Osteocyte (in vitro differentiated cells): ENCODE measurements at regions not wholly inside any gene's neighbourhood (a gene's known extent, or its start where the extent isn't known, plus 50 kb on each side); places are given as distances from the start of the nearest gene placed in this dataset.

Experiments
- DNase-seq: peaks from one replicate; pipeline ENCODE4 v3.0.0; 2021; ENCODE audit warnings: mixed read lengths; ENCODE audit not compliant: unreplicated experiment; ENCODE audit errors: extremely low spot score
- H3K27ac Mint-ChIP-seq: one replicate; pipeline ENCODE4 v1.8.0; 2021; ENCODE audit warnings: mild to moderate bottlenecking, mixed read lengths; ENCODE audit not compliant: unreplicated experiment
- H3K27me3 Mint-ChIP-seq: one replicate; pipeline ENCODE4 v1.8.0; 2021; ENCODE audit warnings: mixed read lengths; ENCODE audit not compliant: unreplicated experiment
- H3K36me3 Mint-ChIP-seq: one replicate; pipeline ENCODE4 v1.8.0; 2021; ENCODE audit warnings: mixed read lengths; ENCODE audit not compliant: unreplicated experiment
- H3K4me1 Mint-ChIP-seq: one replicate; pipeline ENCODE4 v1.8.0; 2021; ENCODE audit warnings: mixed read lengths; ENCODE audit not compliant: unreplicated experiment
- H3K4me3 Mint-ChIP-seq: one replicate; pipeline ENCODE4 v1.8.0; 2021; ENCODE audit warnings: mild to moderate bottlenecking, moderate library complexity, mixed read lengths; ENCODE audit not compliant: unreplicated experiment
- H3K9me3 Mint-ChIP-seq: one replicate; pipeline ENCODE4 v1.8.0; 2021; ENCODE audit warnings: mixed read lengths; ENCODE audit not compliant: unreplicated experiment
- TF ChIP-seq, protein P1 (sequence below): fragments of 200-600 bp; sonication (generic); IDR thresholded peaks from 2 replicates; pipeline ENCODE4 v1.5.0; 2021; ENCODE audit warnings: antibody characterized with exemption, mild to moderate bottlenecking, moderate library complexity

GRCh38 chr2:128815248-128815647, 496.6 kb upstream of the HS6ST1 start:
- H3K4me3 Mint-ChIP-seq: no peak overlapping the region
- no peaks in the 10 kb centered on the region for H3K4me1 Mint-ChIP-seq
- H3K27me3 Mint-ChIP-seq: no peaks in the 10 kb centered on the region
- TF ChIP-seq, protein P1, sequence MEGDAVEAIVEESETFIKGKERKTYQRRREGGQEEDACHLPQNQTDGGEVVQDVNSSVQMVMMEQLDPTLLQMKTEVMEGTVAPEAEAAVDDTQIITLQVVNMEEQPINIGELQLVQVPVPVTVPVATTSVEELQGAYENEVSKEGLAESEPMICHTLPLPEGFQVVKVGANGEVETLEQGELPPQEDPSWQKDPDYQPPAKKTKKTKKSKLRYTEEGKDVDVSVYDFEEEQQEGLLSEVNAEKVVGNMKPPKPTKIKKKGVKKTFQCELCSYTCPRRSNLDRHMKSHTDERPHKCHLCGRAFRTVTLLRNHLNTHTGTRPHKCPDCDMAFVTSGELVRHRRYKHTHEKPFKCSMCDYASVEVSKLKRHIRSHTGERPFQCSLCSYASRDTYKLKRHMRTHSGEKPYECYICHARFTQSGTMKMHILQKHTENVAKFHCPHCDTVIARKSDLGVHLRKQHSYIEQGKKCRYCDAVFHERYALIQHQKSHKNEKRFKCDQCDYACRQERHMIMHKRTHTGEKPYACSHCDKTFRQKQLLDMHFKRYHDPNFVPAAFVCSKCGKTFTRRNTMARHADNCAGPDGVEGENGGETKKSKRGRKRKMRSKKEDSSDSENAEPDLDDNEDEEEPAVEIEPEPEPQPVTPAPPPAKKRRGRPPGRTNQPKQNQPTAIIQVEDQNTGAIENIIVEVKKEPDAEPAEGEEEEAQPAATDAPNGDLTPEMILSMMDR: no peak
- H3K27ac Mint-ChIP-seq: no peak overlapping the region
- no peaks in the 10 kb centered on the region for H3K36me3 Mint-ChIP-seq
- DNase-seq: no peak
- H3K9me3 Mint-ChIP-seq: no peaks in the 10 kb centered on the region

DNA sequence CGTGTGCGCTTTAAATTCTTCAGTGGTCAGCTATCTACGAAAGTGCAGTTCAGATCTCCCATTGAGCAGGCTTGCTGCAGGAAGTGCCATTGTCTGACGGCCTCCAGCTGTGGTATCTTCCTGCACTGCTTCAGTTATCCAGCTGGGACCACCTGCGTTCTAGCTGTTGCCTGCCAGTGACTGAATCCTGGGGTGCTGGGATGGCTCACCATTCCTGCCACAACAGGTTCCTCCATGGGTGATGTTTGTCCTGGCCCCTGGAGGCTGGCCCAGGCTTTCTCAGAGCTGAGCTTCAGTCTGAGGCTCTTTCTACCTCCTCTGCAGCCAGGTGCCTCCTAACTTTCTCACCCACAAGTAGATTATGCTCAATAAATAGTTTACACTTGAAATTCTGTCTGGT, 498.5 kb upstream of the HS6ST1 start:
- Mint-ChIP-seq H3K36me3 (no peaks in the 10 kb centered on the region), H3K27me3 (no peaks in the 10 kb centered on the region), H3K4me3 (no peak overlapping the region), H3K27ac (no peak overlapping the region), H3K4me1 (no peaks in the 10 kb centered on the region), H3K9me3 (no peaks in the 10 kb centered on the region)
- peak; percentile 63 for DNase-seq
- TF ChIP-seq, protein P1: no peak

GRCh38 chr2:128817813-128818212, 499.1 kb upstream of the HS6ST1 start:
- Mint-ChIP-seq H3K36me3 (no peaks in the 10 kb centered on the region), H3K27me3 (no peaks in the 10 kb centered on the region), H3K9me3 (no peaks in the 10 kb centered on the region), H3K27ac (no peak overlapping the region), H3K4me1 (no peaks in the 10 kb centered on the region), H3K4me3 (no peak overlapping the region)
- peak; percentile 60 for DNase-seq
- TF ChIP-seq, protein P1: no peak

GRCh38 chr2:128818248-128818647, 499.6 kb upstream of the HS6ST1 start:
- Mint-ChIP-seq H3K9me3 (no peaks in the 10 kb centered on the region), H3K27me3 (no peaks in the 10 kb centered on the region), H3K27ac (no peak overlapping the region), H3K36me3 (no peaks in the 10 kb centered on the region), H3K4me3 (no peak overlapping the region), H3K4me1 (no peaks in the 10 kb centered on the region)
- TF ChIP-seq, protein P1: no peak
- DNase-seq: no peak

DNA sequence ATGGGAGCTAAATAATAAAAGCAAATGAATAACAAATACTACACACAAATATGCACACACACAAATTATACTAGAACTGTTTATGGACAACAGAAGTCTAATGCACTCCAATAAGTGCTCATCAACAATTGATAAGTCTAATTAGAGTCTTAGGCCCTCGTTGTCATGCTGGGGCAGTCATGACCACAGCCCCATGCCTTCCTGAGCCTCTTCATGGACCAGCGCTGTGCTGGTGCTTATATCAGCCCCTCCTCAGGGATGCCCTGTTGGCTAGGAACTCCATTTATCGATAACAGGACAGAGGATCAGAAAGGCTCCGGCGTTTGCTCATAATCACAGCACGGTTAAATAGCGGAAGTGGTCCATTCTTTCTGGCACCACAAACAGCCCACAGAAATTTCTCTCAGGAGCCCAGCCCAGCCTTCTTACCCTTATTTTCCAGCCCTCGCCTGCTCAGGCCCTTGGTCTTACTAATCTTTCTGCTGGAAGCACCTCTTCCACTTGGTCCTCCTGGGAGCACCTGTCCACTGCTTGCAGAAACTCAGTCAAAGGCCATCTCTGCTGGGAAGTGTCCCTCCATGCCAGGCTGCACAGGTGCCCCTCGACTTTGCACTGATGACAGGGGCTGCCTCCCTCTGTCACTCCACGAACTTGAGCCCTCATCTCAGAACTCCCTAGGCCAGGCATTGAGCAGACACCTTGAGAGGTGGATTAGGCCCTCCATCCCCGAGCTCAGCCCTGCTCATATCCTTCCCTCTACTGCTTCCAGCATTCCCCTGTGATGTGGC, 500.2 kb upstream of the HS6ST1 start:
- H3K4me3 Mint-ChIP-seq: no peak overlapping the region
- DNase-seq: peak; percentile 66
- no peak overlapping the region for H3K27ac Mint-ChIP-seq
- H3K9me3 Mint-ChIP-seq: no peaks in the 10 kb centered on the region
- H3K27me3 Mint-ChIP-seq: no peaks in the 10 kb centered on the region
- no peaks in the 10 kb centered on the region for H3K4me1 Mint-ChIP-seq
- H3K36me3 Mint-ChIP-seq: no peaks in the 10 kb centered on the region
- TF ChIP-seq, protein P1: no peak
